Limb (tissue), 2 donors: ENCODE measurements at regions not wholly inside any gene's neighbourhood (a gene's known extent, or its start where the extent isn't known, plus 50 kb on each side); places are given as distances from the start of the nearest gene placed in this dataset.
"Not testable (repeated sequence)": the region's sequence is repeated elsewhere in the genome, so short reads cannot be mapped to it uniquely, and the experiment has no call there.

ENCODE experiments used
- DNase-seq, 2 donors: peaks; one replicate each; pipeline ENCODE4 v3.0.0-alpha.2; 2016; ENCODE audit errors: extremely low spot score in 2 of 2

DNA sequence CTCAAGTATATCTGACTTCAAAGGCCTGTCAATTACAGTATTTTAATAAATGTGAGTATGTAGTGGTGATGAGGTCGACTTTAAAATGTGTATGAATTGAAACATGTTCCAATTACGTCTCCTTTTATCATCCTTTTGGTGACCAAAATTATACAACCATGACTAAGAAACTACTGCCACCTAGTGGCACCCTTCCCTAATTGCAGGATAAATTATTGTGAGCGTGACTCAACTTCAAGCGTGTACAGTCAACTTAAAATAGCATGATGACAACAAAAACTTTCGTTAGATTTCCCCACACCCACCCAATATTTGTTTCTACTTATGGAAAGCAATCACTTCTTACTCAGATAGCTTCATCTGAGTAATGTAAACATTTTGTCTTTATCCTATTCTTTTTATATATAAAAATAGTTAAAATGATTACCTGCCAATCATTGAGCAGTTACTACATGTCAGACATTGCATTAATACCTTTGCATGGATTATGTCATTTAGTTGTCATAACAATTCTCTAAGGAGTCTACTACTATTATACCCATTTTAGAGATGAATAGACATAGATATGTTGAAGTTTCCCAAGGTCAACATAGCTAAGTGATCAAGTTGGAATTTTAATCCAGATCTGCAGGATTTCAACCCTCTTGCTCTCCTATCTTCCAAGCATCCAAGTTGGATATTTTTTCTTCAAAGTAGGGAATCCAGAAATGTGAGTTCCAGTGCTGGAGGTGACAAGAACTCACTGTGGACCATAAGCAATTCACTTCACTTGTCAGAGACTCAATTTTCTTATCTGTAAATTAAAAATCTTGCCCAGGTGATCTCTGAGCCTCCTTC is 106.0 kb downstream of the MEX3B start:
- DNase-seq: no peak

- no peak for DNase-seq
Measured at GRCh38 chr15:81937189-81937588, 108.6 kb downstream of the MEX3B start.

GRCh38 chr15:81930582-81931369 is 115.0 kb downstream of the MEX3B start:
- DNase-seq: no peak

DNA sequence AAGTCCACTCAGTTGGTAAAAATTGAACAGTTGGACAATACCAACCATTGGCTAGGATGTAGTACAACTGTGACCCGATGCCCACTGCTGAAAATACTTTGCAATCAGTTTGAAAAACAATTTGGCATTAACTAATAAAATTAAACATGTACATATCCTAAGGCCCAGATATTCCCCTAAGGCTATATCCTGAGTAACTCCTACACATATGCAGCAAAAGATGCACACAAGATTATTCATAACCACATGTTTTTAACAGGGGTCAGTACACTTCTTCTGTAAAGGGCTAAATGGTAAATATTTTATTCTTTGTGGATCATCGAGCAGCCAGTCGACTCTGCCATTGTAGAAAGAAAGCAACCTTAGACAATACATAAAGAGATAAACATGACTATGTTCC is 116.3 kb downstream of the MEX3B start:
- DNase-seq: no peak

DNA sequence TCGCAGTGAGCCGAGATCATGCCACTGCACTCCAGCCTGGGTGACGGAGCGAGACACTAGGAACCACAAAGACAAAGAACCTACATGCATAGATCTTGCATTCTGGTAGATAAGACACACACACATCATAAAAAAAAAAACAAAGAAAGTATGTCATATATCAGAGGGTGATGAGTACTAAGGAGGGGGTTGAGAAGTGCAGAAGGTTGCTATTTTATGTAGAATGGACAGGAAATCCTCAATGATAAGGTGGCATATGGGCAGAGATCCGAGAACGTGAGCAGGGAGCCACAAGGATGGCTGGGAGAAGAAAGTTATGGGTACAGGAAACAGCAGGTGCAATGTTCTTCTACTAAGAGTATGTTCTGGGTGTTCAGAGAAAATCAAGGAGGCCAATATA is 118.8 kb downstream of the MEX3B start:
- DNase-seq: no peak

DNA sequence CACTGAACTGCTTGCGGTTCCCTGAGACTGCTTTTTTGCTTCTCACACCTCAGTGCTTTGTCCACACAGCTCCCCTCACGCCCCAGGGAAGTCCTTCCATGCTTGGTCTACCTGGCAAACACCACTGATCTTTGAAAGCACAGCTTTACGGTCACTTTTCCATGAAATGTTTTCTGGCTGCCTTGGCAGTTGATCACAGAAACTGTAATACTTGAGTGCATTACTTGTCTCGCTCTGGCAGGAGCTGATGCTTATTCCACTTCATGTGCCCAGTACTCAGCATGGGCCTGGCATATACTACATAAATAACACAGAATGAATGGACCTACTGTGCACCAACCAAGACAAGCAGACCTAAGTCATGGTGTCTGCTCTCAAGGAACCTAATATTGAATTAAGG is 121.1 kb downstream of the MEX3B start:
- DNase-seq: peak in 1 of 2 donors; percentile 47

DNA sequence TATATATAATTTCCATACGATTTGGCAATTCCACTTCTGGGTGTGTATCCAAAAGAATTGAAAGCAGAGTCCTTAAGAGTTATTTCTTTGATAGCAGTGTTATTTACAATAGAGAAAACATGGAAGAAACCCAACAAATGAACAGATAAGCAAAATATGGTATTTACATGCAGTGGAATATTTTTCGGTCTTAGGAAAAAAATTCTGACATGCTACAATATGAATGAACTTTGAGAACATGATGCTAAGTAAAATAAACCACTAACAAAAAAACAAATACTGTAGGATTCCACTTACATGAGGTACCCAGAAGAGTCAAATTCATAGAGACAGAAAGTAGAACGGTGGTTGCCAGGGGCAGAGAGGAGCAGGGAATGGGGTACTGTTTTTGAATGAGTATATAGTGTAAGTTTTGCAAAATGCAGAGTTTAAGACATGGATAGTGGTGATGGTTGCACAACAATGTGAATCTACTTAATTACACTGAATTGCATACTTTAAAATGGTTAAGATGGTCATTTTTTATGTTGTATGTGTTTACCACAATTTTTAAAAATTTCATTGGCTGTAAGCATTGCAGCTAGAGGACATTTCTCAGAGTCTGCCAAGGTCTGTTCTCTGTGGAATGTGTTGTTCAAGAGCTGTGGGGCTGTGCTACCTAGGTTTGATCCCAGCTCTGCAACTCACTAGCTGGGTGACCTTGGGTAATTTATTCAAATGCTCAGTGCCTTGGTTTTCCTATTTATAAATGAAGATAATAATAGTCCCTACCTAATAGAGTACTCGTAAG is 122.1 kb downstream of the MEX3B start:
- no peak for DNase-seq

GRCh38 chr15:81922143-81922542 is 123.7 kb downstream of the MEX3B start:
- no peak for DNase-seq

DNA sequence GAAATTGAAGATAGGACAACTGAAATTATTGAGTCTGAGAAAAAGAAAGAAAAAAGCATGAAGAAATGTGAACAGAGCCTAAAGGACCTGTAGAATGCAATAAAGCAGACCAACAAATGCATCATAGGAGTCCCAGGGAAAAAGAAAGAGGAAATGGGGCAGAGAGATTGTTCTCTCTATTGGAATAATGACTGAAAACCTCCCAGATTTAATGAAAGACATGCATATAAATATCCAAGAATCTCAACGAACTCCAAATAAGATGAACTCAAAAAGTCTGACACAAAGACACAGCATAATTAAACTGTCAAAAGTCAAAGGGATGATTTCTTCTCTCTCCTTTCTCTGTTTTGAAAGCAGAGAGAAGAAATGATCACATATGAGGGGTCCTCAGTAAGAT is 124.7 kb downstream of the MEX3B start:
- no peak for DNase-seq

DNA sequence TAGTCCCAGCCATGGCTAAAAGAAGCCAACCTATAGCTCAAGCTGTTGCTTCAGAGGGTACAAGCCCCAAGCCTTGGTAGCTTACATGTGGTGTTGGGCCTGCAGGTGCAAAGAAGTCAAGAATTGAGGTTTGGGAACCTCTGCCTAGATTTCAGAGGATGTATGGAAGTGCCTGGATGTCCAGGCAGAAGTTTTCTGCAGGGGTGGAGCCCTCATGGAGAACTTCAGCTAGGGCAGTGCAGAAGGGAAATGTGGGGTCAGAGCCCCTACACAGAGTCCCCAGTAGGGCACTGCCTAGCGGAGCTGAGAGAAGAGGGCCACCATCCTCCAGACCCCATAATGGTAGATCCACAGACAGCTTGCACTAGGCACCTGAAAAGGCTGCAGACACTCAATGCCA is 127.1 kb downstream of the MEX3B start:
- not testable (repeated sequence) for DNase-seq

- no peak for DNase-seq
Measured at GRCh38 chr15:81916451-81916850, 129.4 kb downstream of the MEX3B start.

- DNase-seq: no peak
Measured at GRCh38 chr15:81915990-81916389, 129.8 kb downstream of the MEX3B start.

- DNase-seq: peak; percentile 68 to 79
Measured at GRCh38 chr15:81914734-81915256, 131.0 kb downstream of the MEX3B start.

GRCh38 chr15:81914333-81914732 is 131.5 kb downstream of the MEX3B start:
- no peak for DNase-seq

GRCh38 chr15:81911022-81911971 is 134.5 kb downstream of the MEX3B start:
- no peak for DNase-seq

- peak in 1 of 2 donors; percentile 28 for DNase-seq
Measured at GRCh38 chr15:81910355-81911021, 135.3 kb downstream of the MEX3B start.

- no peak for DNase-seq
Measured at GRCh38 chr15:81909011-81909358, 136.8 kb downstream of the MEX3B start.

- DNase-seq: no peak
Measured at GRCh38 chr15:81908111-81908510, 137.7 kb downstream of the MEX3B start.

DNA sequence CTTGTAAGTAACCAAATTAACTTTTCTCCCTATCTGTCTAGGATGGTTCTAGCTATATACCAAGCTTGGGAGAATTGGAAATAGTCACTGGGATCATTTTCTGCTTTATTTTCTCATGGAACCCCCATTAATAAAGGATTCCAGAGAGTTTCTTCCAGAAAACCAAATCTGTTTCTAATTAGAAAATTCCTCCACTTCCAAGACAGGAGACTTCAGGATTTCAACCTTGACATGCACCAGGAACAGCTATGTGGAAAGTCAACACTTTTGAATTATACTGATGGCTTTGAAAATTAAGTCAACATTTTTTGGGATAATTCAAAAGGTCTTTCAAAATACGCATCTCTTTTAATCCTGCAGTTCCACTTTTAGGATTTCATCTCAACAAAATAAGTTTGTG is 138.3 kb downstream of the MEX3B start:
- DNase-seq: no peak

DNA sequence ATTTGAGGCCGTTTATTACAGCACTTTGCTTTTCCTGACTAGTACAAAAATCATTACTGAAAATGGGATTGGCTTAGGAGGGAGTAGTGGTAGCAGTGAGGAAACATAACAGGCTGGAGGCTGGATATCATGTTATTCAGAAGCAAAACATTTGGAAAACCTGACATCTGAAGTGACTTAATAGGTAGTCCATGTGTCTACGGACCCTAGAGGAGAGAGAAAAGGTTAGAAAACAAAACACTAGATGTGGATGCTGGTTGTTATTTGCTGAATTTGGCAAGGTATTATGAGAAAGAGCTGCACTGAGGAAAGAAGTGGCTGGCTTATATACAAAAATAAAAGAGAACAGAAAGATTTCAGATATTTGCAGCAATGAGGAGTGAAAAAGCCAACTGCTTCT is 139.9 kb downstream of the MEX3B start:
- no peak for DNase-seq
